Loucy (cell line): ENCODE measurements at regions not wholly inside any gene's neighbourhood (a gene's known extent, or its start where the extent isn't known, plus 50 kb on each side); places are given as distances from the start of the nearest gene placed in this dataset.

ENCODE experiments used
- H2AFZ ChIP-seq: fragments of 200-600 bp; sonication (generic); 2 replicates; pipeline ENCODE4 v1.6.0; 2016; ENCODE audit warnings: antibody characterized with exemption, mild to moderate bottlenecking, low read length, moderate library complexity
- H3F3A ChIP-seq: fragments of 200-600 bp; 2 replicates; pipeline ENCODE4 v1.6.0; 2016; ENCODE audit warnings: antibody characterized with exemption, low read depth, mild to moderate bottlenecking
- H3K27me3 ChIP-seq: fragments of 200-600 bp; sonication (generic); 2 replicates; pipeline ENCODE4 v1.6.1; 2014; ENCODE audit warnings: low read length, mild to moderate bottlenecking; ENCODE audit not compliant: insufficient read depth, poor library complexity, severe bottlenecking
- H3K36me3 ChIP-seq: fragments of 200-600 bp; sonication (generic); 2 replicates; pipeline ENCODE4 v1.6.1; 2016; ENCODE audit warnings: low read length; ENCODE audit not compliant: insufficient read depth
- H3K4me1 ChIP-seq: fragments of 200-600 bp; sonication (generic); 2 replicates; pipeline ENCODE4 v1.5.1; 2014; ENCODE audit warnings: low read length, mild to moderate bottlenecking; ENCODE audit not compliant: insufficient read depth, poor library complexity, severe bottlenecking
- H3K4me2 ChIP-seq: fragments of 200-600 bp; sonication (generic); 2 replicates; pipeline ENCODE4 v1.6.0; 2014; ENCODE audit warnings: antibody characterized with exemption, low read length, low read depth, mild to moderate bottlenecking; ENCODE audit not compliant: poor library complexity, severe bottlenecking
- H3K4me3 ChIP-seq: fragments of 200-600 bp; sonication (generic); 2 replicates; pipeline ENCODE4 v1.5.1; 2014; ENCODE audit warnings: low read length, mild to moderate bottlenecking, mixed read lengths; ENCODE audit not compliant: poor library complexity, severe bottlenecking
- H3K79me2 ChIP-seq: fragments of 200-600 bp; sonication (generic); 2 replicates; pipeline ENCODE4 v1.6.1; 2014; ENCODE audit warnings: low read length; ENCODE audit not compliant: insufficient read depth
- H3K9ac ChIP-seq: fragments of 200-600 bp; sonication (generic); 2 replicates; pipeline ENCODE4 v1.6.0; 2014; ENCODE audit warnings: mild to moderate bottlenecking, low read depth, low read length, moderate library complexity; ENCODE audit not compliant: poor library complexity, severe bottlenecking
- H3K9me2 ChIP-seq: fragments of 200-600 bp; sonication (generic); replicated peaks from 2 replicates; pipeline ENCODE4 v1.6.1; 2016; ENCODE audit warnings: low read depth, low read length, mixed read lengths
- H3K9me3 ChIP-seq: fragments of 200-600 bp; sonication (generic); 2 replicates; pipeline ENCODE4 v1.6.1; 2014; ENCODE audit warnings: mild to moderate bottlenecking, antibody characterized with exemption, low read length, low read depth; ENCODE audit not compliant: insufficient read depth
- H4K20me1 ChIP-seq: fragments of 200-600 bp; sonication (generic); 2 replicates; pipeline ENCODE4 v1.6.0; 2014; ENCODE audit warnings: antibody characterized with exemption, low read length, mild to moderate bottlenecking; ENCODE audit not compliant: insufficient read depth, poor library complexity, severe bottlenecking
- EZH2phosphoT487 ChIP-seq: fragments of 200-600 bp; IDR thresholded peaks from 2 replicates; pipeline ENCODE4 v1.6.1; 2018; ENCODE audit warnings: antibody characterized with exemption, mild to moderate bottlenecking, moderate library complexity, borderline replicate concordance
- TF ChIP-seq, protein P1 (sequence below): fragments of 200-600 bp; sonication (generic); conservative IDR thresholded peaks from 2 replicates; pipeline ENCODE4 v1.5.1; 2014; ENCODE audit warnings: mild to moderate bottlenecking, antibody characterized with exemption, low read length

DNA sequence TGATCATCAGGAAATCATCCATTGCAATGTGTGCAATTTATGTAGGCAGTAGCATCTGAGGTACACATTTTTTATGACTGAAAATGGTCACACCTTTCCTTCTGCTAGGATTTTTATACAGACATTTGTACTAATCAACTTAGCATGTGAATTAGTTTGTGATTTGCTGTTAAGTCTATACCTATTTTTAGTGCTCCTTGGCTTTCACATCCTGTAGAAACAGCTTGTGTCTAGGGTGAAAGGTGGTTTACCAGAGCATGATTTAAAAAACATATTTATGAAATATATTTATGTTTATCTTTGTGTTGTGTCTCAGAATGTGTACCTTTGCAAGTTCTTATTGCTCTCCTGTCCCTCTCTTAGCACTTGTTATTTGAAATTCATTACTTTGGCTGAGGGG lies 916.0 kb downstream of the TECRL start:
- no peaks in the 10 kb centered on the region for H3K9me3 ChIP-seq
- peaks cover 20% of the 10 kb centered on the region for H3K4me1 ChIP-seq
- H2AFZ ChIP-seq: no peak overlapping the region
- H3K9ac ChIP-seq: no peak overlapping the region
- H3F3A ChIP-seq: no peaks in the 10 kb centered on the region
- peak overlapping the region; percentile 57 for H3K4me2 ChIP-seq
- no peaks in the 10 kb centered on the region for H3K36me3 ChIP-seq
- H3K27me3 ChIP-seq: no peaks in the 10 kb centered on the region
- no peaks in the 10 kb centered on the region for H3K9me2 ChIP-seq
- no peaks in the 10 kb centered on the region for H3K79me2 ChIP-seq
- TF ChIP-seq, protein P1, sequence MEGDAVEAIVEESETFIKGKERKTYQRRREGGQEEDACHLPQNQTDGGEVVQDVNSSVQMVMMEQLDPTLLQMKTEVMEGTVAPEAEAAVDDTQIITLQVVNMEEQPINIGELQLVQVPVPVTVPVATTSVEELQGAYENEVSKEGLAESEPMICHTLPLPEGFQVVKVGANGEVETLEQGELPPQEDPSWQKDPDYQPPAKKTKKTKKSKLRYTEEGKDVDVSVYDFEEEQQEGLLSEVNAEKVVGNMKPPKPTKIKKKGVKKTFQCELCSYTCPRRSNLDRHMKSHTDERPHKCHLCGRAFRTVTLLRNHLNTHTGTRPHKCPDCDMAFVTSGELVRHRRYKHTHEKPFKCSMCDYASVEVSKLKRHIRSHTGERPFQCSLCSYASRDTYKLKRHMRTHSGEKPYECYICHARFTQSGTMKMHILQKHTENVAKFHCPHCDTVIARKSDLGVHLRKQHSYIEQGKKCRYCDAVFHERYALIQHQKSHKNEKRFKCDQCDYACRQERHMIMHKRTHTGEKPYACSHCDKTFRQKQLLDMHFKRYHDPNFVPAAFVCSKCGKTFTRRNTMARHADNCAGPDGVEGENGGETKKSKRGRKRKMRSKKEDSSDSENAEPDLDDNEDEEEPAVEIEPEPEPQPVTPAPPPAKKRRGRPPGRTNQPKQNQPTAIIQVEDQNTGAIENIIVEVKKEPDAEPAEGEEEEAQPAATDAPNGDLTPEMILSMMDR: no peak
- no peak for TF ChIP-seq EZH2phosphoT487
- no peaks in the 10 kb centered on the region for H4K20me1 ChIP-seq
- no peak overlapping the region for H3K4me3 ChIP-seq

DNA sequence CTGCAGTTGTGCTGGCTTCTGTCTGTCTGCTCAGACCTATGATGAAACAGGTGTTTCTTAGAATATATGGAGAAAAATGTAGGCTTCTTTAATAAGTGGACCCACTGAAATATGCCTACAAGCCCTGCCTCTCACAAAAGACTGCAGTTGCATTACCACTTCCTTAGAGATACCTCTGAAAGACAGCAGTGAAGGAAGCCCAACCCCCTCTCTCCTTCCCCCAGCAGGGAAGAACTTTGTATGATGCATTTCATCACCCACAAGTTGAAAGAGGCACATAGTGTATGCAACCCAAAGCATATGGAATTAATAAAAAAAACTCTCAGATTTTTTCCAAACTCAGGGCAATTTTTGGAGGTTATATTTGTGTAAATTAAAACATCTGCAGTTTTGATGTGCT lies 916.7 kb downstream of the TECRL start:
- no peak overlapping the region for H2AFZ ChIP-seq
- H3K4me1 ChIP-seq: peaks cover 20% of the 10 kb centered on the region
- H3K79me2 ChIP-seq: no peaks in the 10 kb centered on the region
- H3K9me2 ChIP-seq: no peaks in the 10 kb centered on the region
- no peaks in the 10 kb centered on the region for H3K27me3 ChIP-seq
- H3K36me3 ChIP-seq: no peaks in the 10 kb centered on the region
- no peaks in the 10 kb centered on the region for H3F3A ChIP-seq
- H4K20me1 ChIP-seq: no peaks in the 10 kb centered on the region
- H3K9ac ChIP-seq: peak overlapping the region; percentile 38
- TF ChIP-seq EZH2phosphoT487: no peak
- TF ChIP-seq, protein P1: no peak
- peak overlapping the region; percentile 57 for H3K4me2 ChIP-seq
- H3K4me3 ChIP-seq: peak overlapping the region; percentile 47
- H3K9me3 ChIP-seq: no peaks in the 10 kb centered on the region

DNA sequence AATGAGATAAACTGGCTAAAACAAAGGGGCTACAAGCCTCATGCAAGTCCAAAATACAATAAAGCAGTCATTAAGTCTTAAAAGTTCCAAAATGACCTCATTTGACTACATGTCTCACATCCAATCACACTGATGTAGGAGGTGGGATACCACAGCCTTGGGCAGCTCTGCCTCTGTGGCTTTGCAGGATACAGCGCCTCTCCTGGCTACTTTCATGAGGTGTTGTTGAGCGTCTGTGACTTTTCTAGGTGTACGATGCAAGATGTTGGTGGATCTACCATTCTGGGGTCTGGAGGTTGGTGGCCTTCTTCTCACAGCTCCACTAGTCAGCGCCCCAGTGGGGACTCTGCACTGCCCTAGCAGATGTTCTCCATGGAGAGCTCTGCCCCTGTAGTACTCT lies 944.9 kb downstream of the TECRL start:
- Histone ChIP-seq H3K9me3 (no peaks in the 10 kb centered on the region), H3K4me2 (no peak overlapping the region), H3K27me3 (no peaks in the 10 kb centered on the region), H3K4me1 (no peaks in the 10 kb centered on the region), H3K36me3 (no peaks in the 10 kb centered on the region), H3K9me2 (no peaks in the 10 kb centered on the region), H3K9ac (no peak overlapping the region), H3K79me2 (no peaks in the 10 kb centered on the region), H3K4me3 (no peak overlapping the region), H2AFZ (no peak overlapping the region), H4K20me1 (no peaks in the 10 kb centered on the region), H3F3A (no peaks in the 10 kb centered on the region)
- no peak for TF ChIP-seq EZH2phosphoT487
- TF ChIP-seq, protein P1: no peak
